HepG2 (cell line): ENCODE measurements at regions not wholly inside any gene's neighbourhood (a gene's known extent, or its start where the extent isn't known, plus 50 kb on each side); places are given as distances from the start of the nearest gene placed in this dataset.

Experiments
- ATAC-seq: fragments of 200-7000 bp; cut with Tn5 transposase; 3 replicates; pipeline ENCODE4 v1.9.1; 2020; ENCODE audit warnings: mild to moderate bottlenecking, moderate library complexity
- BruUV-seq: library from RNA; stranded (reverse); fragments of 400-500 nt; replicated peaks from 2 replicates; lab custom pipeline; 2021; lab: Mats Ljungman, UMichigan
- CTCF ChIA-PET: fragments of 300-600 bp; formaldehyde crosslinking; extraction: SDS; loops from one replicate; lab custom pipeline; 2021; ENCODE audit warnings: low total read pairs, inconsistent platforms, low intra/inter-chr PET ratio; lab: Yijun Ruan, JAX
- POLR2A ChIA-PET: fragments of 350-600 bp; sonication (Branson Sonifier 250); formaldehyde crosslinking; loops from one replicate; lab custom pipeline; 2020; ENCODE audit warnings: antibody characterized with exemption, inconsistent platforms; lab: Yijun Ruan, JAX
- DNase-seq: peaks from one replicate; pipeline ENCODE4 v3.0.0-alpha.2; 2015; ENCODE audit warnings: low spot score
- FAIRE-seq: peaks from 3 replicates; lab custom pipeline; 2011; peaks lifted over from hg19 to GRCh38; lab: Jason Lieb, UNC
- H2AFZ ChIP-seq: one replicate; pipeline ENCODE4 v1.6.1; 2011; ENCODE audit warnings: low read length, inconsistent platforms
- H3K27ac ChIP-seq: fragments of 300-600 bp; 3 replicates; pipeline ENCODE4 v1.8.0; 2011; ENCODE audit warnings: mixed run types, mild to moderate bottlenecking, mixed read lengths, low read length, inconsistent platforms; ENCODE audit not compliant: insufficient read depth; ENCODE audit errors: extremely low read length
- H3K27me3 ChIP-seq, 2 experiments: fragments of 200-600 bp in 1 of 2; 2 replicates in 1 of 2; 3 replicates in 1 of 2; pipeline versions ENCODE4 v1.6.0 to v1.8.0; 2011; ENCODE audit warnings: low read length in 2 of 2, mild to moderate bottlenecking in 2 of 2, moderate library complexity in 2 of 2, inconsistent platforms in 1 of 2; ENCODE audit not compliant: insufficient read depth in 2 of 2, control insufficient read depth in 1 of 2
- H3K36me3 ChIP-seq, 2 experiments: fragments of 200-600 bp in 1 of 2; replicated peaks in 1 of 2; 2 replicates in 1 of 2; 3 replicates in 1 of 2; pipeline versions ENCODE4 v1.5.1 to v1.8.0; 2011; ENCODE audit warnings: low read length in 2 of 2, inconsistent platforms in 1 of 2; ENCODE audit not compliant: insufficient read depth in 2 of 2, control insufficient read depth in 1 of 2
- H3K4me1 ChIP-seq: 2 replicates; pipeline ENCODE4 v1.5.1; 2012; ENCODE audit warnings: low read length, inconsistent platforms; ENCODE audit not compliant: insufficient read depth
- H3K4me2 ChIP-seq: 2 replicates; pipeline ENCODE4 v1.6.0; 2011; ENCODE audit warnings: low read depth, low read length, inconsistent platforms
- H3K4me3 ChIP-seq, 3 experiments: fragments of 200-600 bp in 1 of 3; sonication (generic), shearing (Covaris generic) in 1 of 3; replicated peaks in 1 of 3; 2 replicates each; pipeline ENCODE4 v1.5.1; 2011 to 2016; ENCODE audit warnings: low read length in 3 of 3, inconsistent platforms in 2 of 3, low read depth in 2 of 3, mild to moderate bottlenecking in 2 of 3, control low read depth in 1 of 3, mixed read lengths in 1 of 3; ENCODE audit not compliant: insufficient read depth in 1 of 3
- H3K79me2 ChIP-seq: one replicate; pipeline ENCODE4 v1.6.1; 2011; ENCODE audit warnings: low read length, inconsistent platforms; ENCODE audit not compliant: insufficient read depth
- H3K9ac ChIP-seq: 2 replicates; pipeline ENCODE4 v1.6.0; 2011; ENCODE audit warnings: mild to moderate bottlenecking, low read depth, low read length, inconsistent platforms; ENCODE audit not compliant: insufficient read depth
- H3K9me3 ChIP-seq: 2 replicates; pipeline ENCODE4 v1.5.1; 2012; ENCODE audit warnings: mild to moderate bottlenecking, low read length
- H4K20me1 ChIP-seq: 2 replicates; pipeline ENCODE4 v1.6.0; 2011; ENCODE audit warnings: inconsistent platforms, mild to moderate bottlenecking, low read length, moderate library complexity; ENCODE audit not compliant: insufficient read depth
- ARNT ChIP-seq: fragments of 450-650 bp; IDR thresholded peaks from 2 replicates; pipeline ENCODE4 v1.6.1; 2017
- ATM ChIP-seq: fragments of 450-650 bp; IDR thresholded peaks from 2 replicates; pipeline ENCODE4 v1.7.1; 2017; ENCODE audit warnings: mild to moderate bottlenecking, borderline replicate concordance
- ELF3 ChIP-seq: IDR thresholded peaks from 2 replicates; pipeline ENCODE4 v1.6.1; 2016; ENCODE audit warnings: missing genetic modification reagents, missing compliant biosample characterization
- SP5 ChIP-seq: IDR thresholded peaks from 2 replicates; pipeline ENCODE4 v1.6.1; 2016; ENCODE audit warnings: low read depth, borderline replicate concordance
- ZFP41 ChIP-seq: sonication (generic); formaldehyde crosslinking; IDR thresholded peaks from 2 replicates; pipeline ENCODE4 v1.4.0; 2020; ENCODE audit warnings: mild to moderate bottlenecking, missing genetic modification reagents, borderline replicate concordance
- ZNF20 ChIP-seq: sonication (generic); formaldehyde crosslinking; IDR thresholded peaks from 2 replicates; pipeline ENCODE4 v1.4.0; 2020; ENCODE audit warnings: mild to moderate bottlenecking, moderate library complexity, missing genetic modification reagents
- ZNF251 ChIP-seq: sonication (generic); formaldehyde crosslinking; IDR thresholded peaks from 2 replicates; pipeline ENCODE4 v1.9.0; 2021; ENCODE audit warnings: mild to moderate bottlenecking, missing genetic modification reagents
- ZNF274 ChIP-seq: sonication (generic); formaldehyde crosslinking; IDR thresholded peaks from 2 replicates; pipeline ENCODE4 v1.5.1; 2020; ENCODE audit warnings: mild to moderate bottlenecking, missing genetic modification reagents
- ZNF431 ChIP-seq: sonication (generic); formaldehyde crosslinking; IDR thresholded peaks from 2 replicates; pipeline ENCODE4 v1.9.0; 2022; ENCODE audit warnings: missing genetic modification reagents, low read depth, mild to moderate bottlenecking, borderline replicate concordance
- ZNF616 ChIP-seq: sonication (generic); formaldehyde crosslinking; IDR thresholded peaks from 2 replicates; pipeline ENCODE4 v1.5.0; 2020; ENCODE audit warnings: low read depth, mild to moderate bottlenecking, missing genetic modification reagents
- in situ Hi-C: cut with HindIII; loops from 2 replicates; pipeline ENCODE4 v1.10.0; 2017; ENCODE audit warnings: low pct_unique_long_range_greater_than_20kb; ENCODE audit not compliant: extremely low pct_ligation_motif_present
- intact Hi-C: fragments of 100-400 bp; cut with micrococcal nuclease; formaldehyde crosslinking; loops from one replicate; pipeline ENCODE4 v1.10.0; 2022; ENCODE audit not compliant: unreplicated experiment
- TF ChIP-seq, protein P1 (sequence below): sonication (generic); formaldehyde crosslinking; IDR thresholded peaks from 2 replicates; pipeline ENCODE4 v1.5.0; 2020; ENCODE audit warnings: missing genetic modification reagents
- TF ChIP-seq, protein P2 (sequence below): sonication (generic); formaldehyde crosslinking; conservative IDR thresholded peaks from 2 replicates; pipeline ENCODE4 v1.4.0; 2020; ENCODE audit warnings: mild to moderate bottlenecking, missing genetic modification reagents, moderate library complexity
- TF ChIP-seq, protein P3 (sequence below): sonication (generic); formaldehyde crosslinking; IDR thresholded peaks from 2 replicates; pipeline ENCODE4 v1.9.0; 2021; ENCODE audit warnings: missing genetic modification reagents, borderline replicate concordance

DNA sequence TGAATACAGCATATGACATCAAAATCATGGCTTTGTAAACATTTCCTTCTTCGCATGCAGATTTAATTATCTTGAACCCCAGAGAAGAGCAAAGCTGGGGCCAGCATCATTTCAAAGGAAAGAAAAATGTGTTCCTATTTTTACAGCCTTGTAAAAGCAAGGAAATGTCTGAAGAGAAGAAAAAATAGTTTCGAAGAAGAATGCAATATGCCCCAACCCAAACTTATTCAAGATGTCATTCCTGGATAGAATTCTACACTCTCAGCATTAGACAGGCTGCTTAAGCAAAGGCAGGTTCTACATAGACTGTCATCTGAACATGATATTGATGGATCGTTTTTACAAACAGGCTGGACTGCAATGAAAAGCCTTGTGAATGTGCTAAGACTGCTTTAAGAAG is 900.8 kb downstream of the TTLL7 start (continued):
- no peak for TF ChIP-seq ZNF431 (CRISPR knock-in tag)
- TF ChIP-seq ZNF274 (CRISPR knock-in tag) = no peak
- TF ChIP-seq, protein P1, sequence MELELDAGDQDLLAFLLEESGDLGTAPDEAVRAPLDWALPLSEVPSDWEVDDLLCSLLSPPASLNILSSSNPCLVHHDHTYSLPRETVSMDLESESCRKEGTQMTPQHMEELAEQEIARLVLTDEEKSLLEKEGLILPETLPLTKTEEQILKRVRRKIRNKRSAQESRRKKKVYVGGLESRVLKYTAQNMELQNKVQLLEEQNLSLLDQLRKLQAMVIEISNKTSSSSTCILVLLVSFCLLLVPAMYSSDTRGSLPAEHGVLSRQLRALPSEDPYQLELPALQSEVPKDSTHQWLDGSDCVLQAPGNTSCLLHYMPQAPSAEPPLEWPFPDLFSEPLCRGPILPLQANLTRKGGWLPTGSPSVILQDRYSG = no peak
- no peak for TF ChIP-seq ZNF251
- TF ChIP-seq, protein P2, sequence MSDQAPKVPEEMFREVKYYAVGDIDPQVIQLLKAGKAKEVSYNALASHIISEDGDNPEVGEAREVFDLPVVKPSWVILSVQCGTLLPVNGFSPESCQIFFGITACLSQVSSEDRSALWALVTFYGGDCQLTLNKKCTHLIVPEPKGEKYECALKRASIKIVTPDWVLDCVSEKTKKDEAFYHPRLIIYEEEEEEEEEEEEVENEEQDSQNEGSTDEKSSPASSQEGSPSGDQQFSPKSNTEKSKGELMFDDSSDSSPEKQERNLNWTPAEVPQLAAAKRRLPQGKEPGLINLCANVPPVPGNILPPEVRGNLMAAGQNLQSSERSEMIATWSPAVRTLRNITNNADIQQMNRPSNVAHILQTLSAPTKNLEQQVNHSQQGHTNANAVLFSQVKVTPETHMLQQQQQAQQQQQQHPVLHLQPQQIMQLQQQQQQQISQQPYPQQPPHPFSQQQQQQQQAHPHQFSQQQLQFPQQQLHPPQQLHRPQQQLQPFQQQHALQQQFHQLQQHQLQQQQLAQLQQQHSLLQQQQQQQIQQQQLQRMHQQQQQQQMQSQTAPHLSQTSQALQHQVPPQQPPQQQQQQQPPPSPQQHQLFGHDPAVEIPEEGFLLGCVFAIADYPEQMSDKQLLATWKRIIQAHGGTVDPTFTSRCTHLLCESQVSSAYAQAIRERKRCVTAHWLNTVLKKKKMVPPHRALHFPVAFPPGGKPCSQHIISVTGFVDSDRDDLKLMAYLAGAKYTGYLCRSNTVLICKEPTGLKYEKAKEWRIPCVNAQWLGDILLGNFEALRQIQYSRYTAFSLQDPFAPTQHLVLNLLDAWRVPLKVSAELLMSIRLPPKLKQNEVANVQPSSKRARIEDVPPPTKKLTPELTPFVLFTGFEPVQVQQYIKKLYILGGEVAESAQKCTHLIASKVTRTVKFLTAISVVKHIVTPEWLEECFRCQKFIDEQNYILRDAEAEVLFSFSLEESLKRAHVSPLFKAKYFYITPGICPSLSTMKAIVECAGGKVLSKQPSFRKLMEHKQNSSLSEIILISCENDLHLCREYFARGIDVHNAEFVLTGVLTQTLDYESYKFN (CRISPR knock-in tag) = no peak
- TF ChIP-seq ZFP41 (CRISPR knock-in tag) = no peak

DNA sequence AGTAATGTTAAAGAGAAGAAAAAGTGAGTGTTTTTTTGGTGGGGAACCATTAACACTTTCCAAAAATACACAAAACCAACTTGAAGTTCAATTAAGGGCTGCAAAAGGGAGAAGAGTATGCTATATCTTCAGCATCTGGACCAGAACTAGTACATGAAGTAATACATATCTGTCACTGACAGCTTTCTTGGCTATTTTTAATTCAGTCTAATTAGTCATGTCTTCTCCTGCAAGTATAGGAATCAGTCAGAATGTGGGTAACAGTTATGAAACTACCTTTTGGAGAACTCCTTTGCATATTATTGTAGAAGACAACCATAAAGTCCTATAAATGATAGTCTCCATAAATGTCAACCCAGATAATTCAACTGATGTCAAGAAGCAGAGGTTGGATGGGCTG is 901.2 kb downstream of the TTLL7 start:
- DNase-seq (no peak), ATAC-seq (no peak), FAIRE-seq (no peak)
- Histone ChIP-seq H2AFZ (no peak overlapping the region), H4K20me1 (no peaks in the 10 kb centered on the region), H3K79me2 (no peaks in the 10 kb centered on the region), H3K9me3 (peaks cover 89% of the 10 kb centered on the region), H3K27me3 (no peaks in the 10 kb centered on the region), H3K36me3 (no peaks in the 10 kb centered on the region), H3K9ac (no peak overlapping the region), H3K4me1 (no peaks in the 10 kb centered on the region), H3K4me3 (no peak overlapping the region), H3K4me2 (no peak overlapping the region), H3K27ac (no peak overlapping the region)
- ChIA-PET CTCF (no interaction called here), POLR2A (no interaction called here)
- in situ Hi-C loops (no loop called here), intact Hi-C loops (no loop called here)
- no peak for TF ChIP-seq ATM
- TF ChIP-seq, protein P3, sequence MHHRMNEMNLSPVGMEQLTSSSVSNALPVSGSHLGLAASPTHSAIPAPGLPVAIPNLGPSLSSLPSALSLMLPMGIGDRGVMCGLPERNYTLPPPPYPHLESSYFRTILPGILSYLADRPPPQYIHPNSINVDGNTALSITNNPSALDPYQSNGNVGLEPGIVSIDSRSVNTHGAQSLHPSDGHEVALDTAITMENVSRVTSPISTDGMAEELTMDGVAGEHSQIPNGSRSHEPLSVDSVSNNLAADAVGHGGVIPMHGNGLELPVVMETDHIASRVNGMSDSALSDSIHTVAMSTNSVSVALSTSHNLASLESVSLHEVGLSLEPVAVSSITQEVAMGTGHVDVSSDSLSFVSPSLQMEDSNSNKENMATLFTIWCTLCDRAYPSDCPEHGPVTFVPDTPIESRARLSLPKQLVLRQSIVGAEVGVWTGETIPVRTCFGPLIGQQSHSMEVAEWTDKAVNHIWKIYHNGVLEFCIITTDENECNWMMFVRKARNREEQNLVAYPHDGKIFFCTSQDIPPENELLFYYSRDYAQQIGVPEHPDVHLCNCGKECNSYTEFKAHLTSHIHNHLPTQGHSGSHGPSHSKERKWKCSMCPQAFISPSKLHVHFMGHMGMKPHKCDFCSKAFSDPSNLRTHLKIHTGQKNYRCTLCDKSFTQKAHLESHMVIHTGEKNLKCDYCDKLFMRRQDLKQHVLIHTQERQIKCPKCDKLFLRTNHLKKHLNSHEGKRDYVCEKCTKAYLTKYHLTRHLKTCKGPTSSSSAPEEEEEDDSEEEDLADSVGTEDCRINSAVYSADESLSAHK (CRISPR knock-in tag) = no peak
- no peak for TF ChIP-seq ARNT
- no peak for TF ChIP-seq ZNF20
- TF ChIP-seq ZNF616 (CRISPR knock-in tag) = no peak
- no peak for TF ChIP-seq SP5 (CRISPR knock-in tag)
- no peak for TF ChIP-seq ELF3 (CRISPR knock-in tag)
- no TSS peak for BruUV-seq
